Bronchial epithelial cell (primary cell): ENCODE measurements at regions not wholly inside any gene's neighbourhood (a gene's known extent, or its start where the extent isn't known, plus 50 kb on each side); places are given as distances from the start of the nearest gene placed in this dataset.

ENCODE experiments used
- DNase-seq: peaks from one replicate; pipeline ENCODE4 v3.0.0-alpha.2; 2010; ENCODE audit warnings: low read depth
- FAIRE-seq: peaks from 2 replicates; lab custom pipeline; 2011; peaks lifted over from hg19 to GRCh38; lab: Jason Lieb, UNC
- H3K27me3 ChIP-seq: 2 replicates; pipeline ENCODE4 v1.5.1; 2011; ENCODE audit warnings: low read length; ENCODE audit not compliant: control insufficient read depth, insufficient read depth
- H3K36me3 ChIP-seq: 2 replicates; pipeline ENCODE4 v1.5.1; 2011; ENCODE audit warnings: low read length; ENCODE audit not compliant: control insufficient read depth, insufficient read depth
- H3K4me3 ChIP-seq: 2 replicates; pipeline ENCODE4 v1.5.1; 2011; ENCODE audit warnings: mild to moderate bottlenecking, low read depth, low read length, control low read depth
- CTCF ChIP-seq: IDR thresholded peaks from 2 replicates; pipeline ENCODE4 v1.5.1; 2011; ENCODE audit warnings: mild to moderate bottlenecking, moderate library complexity, low read length, control low read depth, inconsistent platforms; ENCODE audit not compliant: insufficient read depth, severe bottlenecking

- DNase-seq (no peak), FAIRE-seq (no peak)
- no peaks in the 10 kb centered on the region for H3K36me3 ChIP-seq
- no peak for TF ChIP-seq CTCF
- H3K27me3 ChIP-seq = no peaks in the 10 kb centered on the region
- H3K4me3 ChIP-seq = no peak overlapping the region
Observed at GRCh38 chr21:35825370-35826353, 234.7 kb downstream of the SETD4 start.

- H3K36me3 ChIP-seq = no peaks in the 10 kb centered on the region
- no peaks in the 10 kb centered on the region for H3K27me3 ChIP-seq
- TF ChIP-seq CTCF = no peak
- FAIRE-seq = no peak
- no peak for DNase-seq
- H3K4me3 ChIP-seq = no peak overlapping the region
Observed at GRCh38 chr21:35824136-35824535, 236.2 kb downstream of the SETD4 start.

- Histone ChIP-seq H3K27me3 (no peaks in the 10 kb centered on the region), H3K36me3 (no peaks in the 10 kb centered on the region), H3K4me3 (no peak overlapping the region)
- no peak for DNase-seq
- TF ChIP-seq CTCF = no peak
- FAIRE-seq = no peak
Observed at GRCh38 chr21:35819134-35819533, 241.2 kb downstream of the SETD4 start.

DNA sequence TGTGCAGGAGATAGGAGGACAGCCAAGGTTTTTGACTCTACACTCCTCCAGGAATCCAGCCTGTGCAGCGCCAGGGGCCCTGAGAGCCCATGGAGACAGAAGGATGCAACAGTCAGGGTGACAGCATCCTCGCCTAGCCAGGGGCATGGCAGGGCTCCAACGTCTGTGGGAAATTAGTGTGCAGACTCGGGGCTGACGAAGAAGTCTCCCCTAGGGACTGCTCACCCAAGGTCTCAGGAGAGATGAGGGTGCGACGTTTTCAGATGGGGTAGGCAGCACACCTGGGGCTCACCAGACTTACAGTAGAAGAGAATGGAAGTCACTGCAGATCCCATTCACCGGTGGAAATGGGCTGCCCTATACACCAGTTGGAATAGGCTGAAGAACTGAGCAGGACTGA is 241.7 kb downstream of the SETD4 start:
- H3K27me3 ChIP-seq = no peaks in the 10 kb centered on the region
- H3K36me3 ChIP-seq = no peaks in the 10 kb centered on the region
- no peak for TF ChIP-seq CTCF
- H3K4me3 ChIP-seq = no peak overlapping the region
- DNase-seq (no peak), FAIRE-seq (no peak)

- Histone ChIP-seq H3K4me3 (no peak overlapping the region), H3K27me3 (no peaks in the 10 kb centered on the region), H3K36me3 (no peaks in the 10 kb centered on the region)
- peak; percentile 58 for FAIRE-seq
- TF ChIP-seq CTCF = no peak
- peak; percentile 61 for DNase-seq
Observed at GRCh38 chr21:35814858-35815619, 245.3 kb downstream of the SETD4 start.
